Dendritic cell treated with granulocyte-macrophage colony-stimulating factor and Interleukin-4, amounts not matched to agents 40 ng/mL and 50 ng/mL, for 4 days (primary cell): ENCODE measurements at regions not wholly inside any gene's neighbourhood (a gene's known extent, or its start where the extent isn't known, plus 50 kb on each side); places are given as distances from the start of the nearest gene placed in this dataset.

Source experiments
- H3K27ac Mint-ChIP-seq: one replicate; pipeline ENCODE4 v1.8.0; 2022; ENCODE audit warnings: mild to moderate bottlenecking, mixed read lengths
- H3K27me3 Mint-ChIP-seq: one replicate; pipeline ENCODE4 v1.8.0; 2022; ENCODE audit warnings: mild to moderate bottlenecking, mixed read lengths
- H3K36me3 Mint-ChIP-seq: one replicate; pipeline ENCODE4 v1.8.0; 2022; ENCODE audit warnings: low read depth, mixed read lengths
- H3K4me1 Mint-ChIP-seq: one replicate; pipeline ENCODE4 v1.8.0; 2022; ENCODE audit warnings: low read depth, mixed read lengths
- H3K4me3 Mint-ChIP-seq: one replicate; pipeline ENCODE4 v1.8.0; 2022; ENCODE audit warnings: mild to moderate bottlenecking, moderate library complexity, mixed read lengths
- H3K9me3 Mint-ChIP-seq: one replicate; pipeline ENCODE4 v1.8.0; 2022; ENCODE audit warnings: mixed read lengths
- intact Hi-C: fragments of 100-400 bp; cut with micrococcal nuclease; formaldehyde crosslinking; loops from one replicate; pipeline ENCODE4 v1.15.0; 2022

DNA sequence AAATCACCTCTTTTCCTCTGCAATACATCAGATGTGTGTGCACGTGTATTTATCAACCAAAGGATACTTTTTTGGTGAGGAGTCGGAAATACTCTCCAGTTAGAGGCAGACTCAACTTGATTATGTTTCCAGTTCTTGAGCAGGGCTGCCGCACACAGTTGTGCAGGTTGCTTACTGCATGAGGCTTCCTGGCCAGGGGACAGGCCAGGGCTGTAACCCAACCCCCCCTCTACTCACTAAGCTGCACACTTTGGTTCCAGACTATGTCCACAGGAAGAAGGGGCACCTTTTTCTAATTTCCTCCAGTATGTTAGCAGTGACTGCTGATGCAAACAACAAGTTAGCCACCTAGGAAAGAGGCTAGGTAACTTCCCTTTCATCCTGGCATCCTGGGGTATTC, 476.9 kb upstream of the TBL1XR1 start:
- Mint-ChIP-seq H3K27ac (peak overlapping the region; percentile 73), H3K36me3 (no peaks in the 10 kb centered on the region), H3K4me3 (no peak overlapping the region), H3K9me3 (no peaks in the 10 kb centered on the region), H3K4me1 (peaks cover 12% of the 10 kb centered on the region), H3K27me3 (peaks cover 2% of the 10 kb centered on the region)
- intact Hi-C loops: no loop called here

DNA sequence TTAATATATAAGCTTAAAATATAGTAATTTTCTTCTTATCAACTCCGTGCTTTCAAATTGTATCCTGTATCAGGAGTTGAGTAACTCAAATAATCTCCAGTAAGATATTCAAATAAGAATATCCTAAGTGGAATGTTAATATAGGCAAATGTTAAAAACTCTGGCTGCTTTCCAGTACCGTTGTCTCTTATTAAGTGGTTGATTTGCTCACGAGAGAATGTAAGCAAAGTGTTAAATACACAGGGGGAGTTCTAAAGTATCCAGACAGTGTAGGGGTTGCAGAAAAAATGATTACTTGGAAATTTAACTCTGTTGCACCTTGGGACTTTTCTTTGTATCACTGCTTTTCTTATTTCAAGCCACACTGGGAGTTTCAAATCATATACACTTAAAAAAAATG, 478.9 kb upstream of the TBL1XR1 start:
- H3K27me3 Mint-ChIP-seq: no peaks in the 10 kb centered on the region
- no peak overlapping the region for H3K27ac Mint-ChIP-seq
- H3K4me1 Mint-ChIP-seq: peaks cover 17% of the 10 kb centered on the region
- no peaks in the 10 kb centered on the region for H3K9me3 Mint-ChIP-seq
- H3K36me3 Mint-ChIP-seq: no peaks in the 10 kb centered on the region
- intact Hi-C loops: no loop called here
- no peak overlapping the region for H3K4me3 Mint-ChIP-seq

DNA sequence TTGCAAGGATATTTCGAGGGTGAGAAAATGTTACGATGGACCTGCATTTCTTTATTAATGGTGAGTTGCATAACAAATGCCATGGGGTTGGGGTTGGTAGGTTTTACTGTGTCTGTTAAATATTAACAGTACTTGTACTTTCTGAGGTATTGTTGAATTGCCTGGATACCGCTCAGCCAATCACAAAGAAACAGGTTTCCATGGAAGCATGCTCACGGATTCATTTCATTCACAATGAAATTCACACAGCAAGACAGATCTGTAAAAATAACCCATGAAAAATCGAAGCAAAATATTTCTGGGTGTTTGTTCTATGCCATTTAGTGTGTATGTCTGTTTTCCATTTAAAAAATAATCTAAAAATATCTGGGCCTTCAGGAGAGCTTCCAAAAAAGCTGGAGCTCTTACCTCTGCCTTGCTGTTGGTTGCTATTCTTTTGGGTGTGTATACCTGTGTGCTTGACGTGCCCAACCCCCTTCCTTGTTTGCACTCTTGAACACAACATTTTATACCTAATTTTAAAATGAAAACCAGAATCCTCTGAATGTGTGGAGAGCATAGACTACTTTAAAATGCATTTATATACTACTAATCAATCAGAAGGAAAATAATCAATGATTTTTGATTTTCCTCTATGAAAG, 479.8 kb upstream of the TBL1XR1 start:
- H3K9me3 Mint-ChIP-seq: no peaks in the 10 kb centered on the region
- H3K27me3 Mint-ChIP-seq: peaks cover 2% of the 10 kb centered on the region
- intact Hi-C loops: no loop called here
- no peak overlapping the region for H3K4me3 Mint-ChIP-seq
- H3K4me1 Mint-ChIP-seq: peaks cover 17% of the 10 kb centered on the region
- no peak overlapping the region for H3K27ac Mint-ChIP-seq
- H3K36me3 Mint-ChIP-seq: no peaks in the 10 kb centered on the region

DNA sequence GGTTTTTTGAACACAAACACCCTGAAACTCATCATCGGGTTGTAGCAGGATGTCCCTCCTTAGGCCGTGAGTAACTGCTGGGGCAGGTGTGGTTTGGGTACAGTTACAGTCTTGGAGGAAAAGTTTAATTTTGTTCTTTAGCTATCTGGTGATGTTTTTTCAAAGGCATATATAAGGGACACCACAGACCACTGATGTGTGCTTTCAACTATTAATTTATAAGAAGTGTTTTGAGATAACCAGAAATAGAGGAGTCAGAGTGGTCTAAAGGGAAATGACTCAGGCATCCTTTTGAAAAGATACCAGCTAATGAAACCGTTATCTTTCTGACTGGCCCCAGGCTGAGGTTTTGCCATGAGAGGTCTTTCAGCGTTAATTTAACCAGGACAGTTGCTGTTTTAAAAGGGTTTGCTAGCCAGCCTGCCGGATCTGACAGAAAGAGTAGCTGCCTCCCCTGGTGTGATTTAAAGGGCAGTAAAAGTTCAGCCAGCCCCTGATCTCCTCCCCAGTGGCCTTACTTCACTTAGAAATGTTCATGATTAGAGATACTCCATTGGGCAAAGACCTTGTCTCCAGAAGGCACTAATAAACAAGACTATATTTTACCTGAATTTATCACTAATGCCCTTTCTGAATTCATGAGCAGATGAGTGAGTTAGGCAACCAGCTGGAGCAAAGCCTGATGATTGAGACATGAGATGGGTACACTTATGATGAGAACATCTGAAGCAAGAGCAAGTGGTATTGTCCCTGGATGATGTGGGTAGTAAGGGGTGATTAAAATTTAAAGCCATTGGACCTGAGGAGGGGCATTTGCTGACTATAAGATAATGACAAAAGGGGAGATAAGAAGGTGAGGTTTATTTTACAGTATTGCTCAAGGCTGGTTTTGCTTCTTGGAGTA, 482.5 kb upstream of the TBL1XR1 start:
- Mint-ChIP-seq H3K27ac (no peak overlapping the region), H3K27me3 (peaks cover 2% of the 10 kb centered on the region), H3K36me3 (no peaks in the 10 kb centered on the region), H3K4me1 (peaks cover 14% of the 10 kb centered on the region), H3K9me3 (no peaks in the 10 kb centered on the region), H3K4me3 (no peak overlapping the region)
- intact Hi-C loops: no loop called here

DNA sequence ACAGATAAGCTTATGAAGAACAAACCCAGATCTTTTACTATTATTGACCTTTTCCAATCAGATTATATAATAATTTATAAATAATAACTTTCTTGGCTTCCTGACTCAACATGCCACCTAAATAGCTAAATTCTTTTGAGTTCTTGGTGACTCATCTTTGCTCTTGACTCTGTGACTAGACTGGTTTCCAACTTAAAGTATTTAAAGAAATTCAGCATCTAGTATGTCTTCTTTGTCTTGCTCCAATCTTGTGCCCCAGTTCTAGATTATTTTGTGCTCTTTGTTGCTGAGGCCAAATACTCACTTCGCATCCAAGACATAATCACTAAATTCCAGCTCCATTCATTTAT, 483.2 kb upstream of the TBL1XR1 start:
- intact Hi-C loops: no loop called here
- Mint-ChIP-seq H3K9me3 (no peaks in the 10 kb centered on the region), H3K36me3 (no peaks in the 10 kb centered on the region), H3K27ac (no peak overlapping the region), H3K27me3 (peaks cover 2% of the 10 kb centered on the region), H3K4me3 (no peak overlapping the region), H3K4me1 (peaks cover 14% of the 10 kb centered on the region)

GRCh38 chr3:177681156-177681555, 483.9 kb upstream of the TBL1XR1 start:
- intact Hi-C loops: no loop called here
- peaks cover 2% of the 10 kb centered on the region for H3K27me3 Mint-ChIP-seq
- H3K9me3 Mint-ChIP-seq: no peaks in the 10 kb centered on the region
- no peak overlapping the region for H3K4me3 Mint-ChIP-seq
- no peak overlapping the region for H3K27ac Mint-ChIP-seq
- no peaks in the 10 kb centered on the region for H3K36me3 Mint-ChIP-seq
- peaks cover 14% of the 10 kb centered on the region for H3K4me1 Mint-ChIP-seq

DNA sequence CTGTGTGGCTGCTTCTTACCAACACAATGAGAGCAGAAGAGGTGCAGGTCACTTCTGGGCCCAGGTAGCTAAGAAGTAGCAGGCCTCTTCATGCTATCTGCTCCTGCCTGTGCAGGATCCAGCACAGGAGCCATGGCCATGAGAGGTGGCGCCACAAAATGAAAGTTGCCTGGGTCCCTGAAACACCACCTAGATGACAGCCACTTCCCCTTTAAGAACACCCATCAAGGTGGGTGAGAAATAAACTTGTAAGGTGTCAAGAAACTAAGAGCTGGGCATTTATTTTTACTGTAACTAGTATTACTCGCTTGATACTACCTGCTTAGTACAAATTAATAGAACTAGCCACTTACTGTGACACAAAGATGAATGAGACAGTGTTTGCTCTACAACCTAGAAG, 484.6 kb upstream of the TBL1XR1 start:
- peaks cover 2% of the 10 kb centered on the region for H3K27me3 Mint-ChIP-seq
- H3K4me3 Mint-ChIP-seq: no peak overlapping the region
- H3K4me1 Mint-ChIP-seq: peaks cover 14% of the 10 kb centered on the region
- H3K9me3 Mint-ChIP-seq: no peaks in the 10 kb centered on the region
- H3K27ac Mint-ChIP-seq: no peak overlapping the region
- intact Hi-C loops: no loop called here
- no peaks in the 10 kb centered on the region for H3K36me3 Mint-ChIP-seq

DNA sequence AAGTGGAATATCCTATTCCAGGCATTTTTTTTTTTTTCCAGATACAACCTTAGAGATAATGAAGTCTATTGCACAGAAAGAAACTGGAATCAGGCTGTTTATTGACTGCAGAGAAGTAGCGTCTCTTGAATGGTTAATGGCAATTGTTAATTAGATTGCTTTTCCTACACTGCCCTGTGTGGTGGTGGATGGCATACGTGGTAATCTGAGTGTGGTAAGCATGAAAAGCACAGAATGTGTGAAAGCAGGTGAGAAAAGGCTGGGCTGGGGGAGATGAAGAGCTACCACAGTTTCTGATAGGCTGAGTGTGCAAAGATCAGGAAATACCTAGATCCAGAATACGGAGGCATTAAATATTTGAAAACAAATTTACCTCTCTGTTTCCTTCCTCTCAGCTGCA, 486.3 kb upstream of the TBL1XR1 start:
- H3K4me1 Mint-ChIP-seq: peaks cover 14% of the 10 kb centered on the region
- intact Hi-C loops: no loop called here

GRCh38 chr3:177686671-177687070, 489.4 kb upstream of the TBL1XR1 start:
- Mint-ChIP-seq H3K4me3 (no peak overlapping the region), H3K36me3 (no peaks in the 10 kb centered on the region), H3K27me3 (no peaks in the 10 kb centered on the region), H3K4me1 (peaks cover 15% of the 10 kb centered on the region), H3K27ac (no peak overlapping the region), H3K9me3 (no peaks in the 10 kb centered on the region)
- intact Hi-C loops: no loop called here

More for the DNA sequence above, 486.3 kb upstream of the TBL1XR1 start:
- Mint-ChIP-seq H3K9me3 (no peaks in the 10 kb centered on the region), H3K36me3 (no peaks in the 10 kb centered on the region), H3K27me3 (peaks cover 2% of the 10 kb centered on the region), H3K27ac (no peak overlapping the region), H3K4me3 (no peak overlapping the region)

DNA sequence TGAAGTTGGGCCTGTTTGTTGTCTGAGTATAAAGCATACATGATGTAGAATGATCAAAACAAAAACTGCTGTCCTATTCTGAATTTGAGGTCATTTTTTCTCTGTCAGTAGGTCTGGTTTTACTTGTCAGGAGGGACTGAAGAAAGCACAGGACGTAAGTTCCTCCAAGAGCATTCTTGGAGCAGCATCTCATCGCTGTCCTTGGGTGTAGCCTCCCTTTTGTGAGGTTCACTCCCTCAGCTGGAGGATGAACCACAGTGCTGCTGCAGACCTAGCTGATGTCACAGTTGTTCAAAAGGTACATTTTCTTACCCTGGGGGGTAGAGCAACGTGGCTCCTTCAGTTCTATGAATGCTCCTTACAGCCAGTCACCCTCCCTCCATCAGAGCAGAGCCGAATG, 490.0 kb upstream of the TBL1XR1 start:
- H3K4me3 Mint-ChIP-seq: no peak overlapping the region
- H3K36me3 Mint-ChIP-seq: no peaks in the 10 kb centered on the region
- no peaks in the 10 kb centered on the region for H3K27me3 Mint-ChIP-seq
- no peak overlapping the region for H3K27ac Mint-ChIP-seq
- H3K9me3 Mint-ChIP-seq: no peaks in the 10 kb centered on the region
- intact Hi-C loops: no loop called here
- peaks cover 13% of the 10 kb centered on the region for H3K4me1 Mint-ChIP-seq

- intact Hi-C loops: no loop called here
- no peak overlapping the region for H3K27ac Mint-ChIP-seq
- no peaks in the 10 kb centered on the region for H3K27me3 Mint-ChIP-seq
- H3K9me3 Mint-ChIP-seq: no peaks in the 10 kb centered on the region
- H3K4me3 Mint-ChIP-seq: no peak overlapping the region
- no peaks in the 10 kb centered on the region for H3K36me3 Mint-ChIP-seq
- peaks cover 6% of the 10 kb centered on the region for H3K4me1 Mint-ChIP-seq
Measured at GRCh38 chr3:177688152-177688551, 490.9 kb upstream of the TBL1XR1 start.

DNA sequence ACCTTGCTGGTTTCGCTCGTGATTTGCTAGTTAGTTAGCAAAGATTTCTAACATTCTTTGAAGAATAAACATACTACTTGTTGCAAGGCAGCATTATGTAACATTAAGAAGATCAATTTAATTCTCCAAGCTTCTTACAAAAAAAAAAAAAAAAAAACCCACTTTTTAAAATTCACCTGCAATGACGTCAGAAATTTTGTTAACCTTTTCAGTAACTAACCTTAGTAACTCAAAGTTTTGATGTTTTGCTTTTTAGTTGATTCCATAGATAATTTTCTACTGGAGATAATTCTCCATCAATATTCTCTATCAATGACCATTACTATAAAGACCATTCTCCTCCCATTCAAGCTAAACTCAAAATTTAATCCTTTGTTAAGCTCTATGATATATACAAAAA, 491.8 kb upstream of the TBL1XR1 start:
- H3K36me3 Mint-ChIP-seq: no peaks in the 10 kb centered on the region
- no peak overlapping the region for H3K4me3 Mint-ChIP-seq
- intact Hi-C loops: no loop called here
- H3K27me3 Mint-ChIP-seq: no peaks in the 10 kb centered on the region
- H3K27ac Mint-ChIP-seq: no peak overlapping the region
- peaks cover 6% of the 10 kb centered on the region for H3K4me1 Mint-ChIP-seq
- no peaks in the 10 kb centered on the region for H3K9me3 Mint-ChIP-seq

GRCh38 chr3:177689869-177690268, 492.6 kb upstream of the TBL1XR1 start:
- intact Hi-C loops: no loop called here
- no peak overlapping the region for H3K27ac Mint-ChIP-seq
- H3K4me1 Mint-ChIP-seq: peaks cover 11% of the 10 kb centered on the region
- H3K4me3 Mint-ChIP-seq: no peak overlapping the region
- no peaks in the 10 kb centered on the region for H3K27me3 Mint-ChIP-seq
- no peaks in the 10 kb centered on the region for H3K36me3 Mint-ChIP-seq
- no peaks in the 10 kb centered on the region for H3K9me3 Mint-ChIP-seq

DNA sequence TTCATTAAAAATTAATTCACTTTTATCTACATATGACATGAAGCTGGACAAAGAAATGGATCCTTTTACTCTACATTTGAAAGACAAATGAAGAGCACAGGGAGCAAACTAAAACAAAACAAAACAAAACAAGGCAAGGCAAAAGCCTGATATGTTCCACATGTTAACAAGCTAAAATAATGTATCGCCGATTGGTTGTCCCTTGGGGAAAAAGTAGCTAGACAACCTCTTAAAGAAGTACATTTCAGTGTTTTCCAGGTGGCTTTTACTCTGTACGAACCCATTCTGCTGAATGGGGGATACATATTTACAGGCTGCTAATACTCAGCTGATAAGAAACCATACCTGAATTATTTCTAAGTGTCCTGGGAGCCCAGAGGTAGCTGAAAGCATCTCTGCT, 493.0 kb upstream of the TBL1XR1 start:
- Mint-ChIP-seq H3K27ac (no peak overlapping the region), H3K36me3 (no peaks in the 10 kb centered on the region), H3K9me3 (no peaks in the 10 kb centered on the region), H3K4me3 (no peak overlapping the region), H3K4me1 (peaks cover 11% of the 10 kb centered on the region), H3K27me3 (no peaks in the 10 kb centered on the region)
- intact Hi-C loops: no loop called here
